ENCODE measurements at regions not wholly inside any gene's neighbourhood (a gene's known extent, or its start where the extent isn't known, plus 50 kb on each side); places are given as distances from the start of the nearest gene placed in this dataset.

DNA sequence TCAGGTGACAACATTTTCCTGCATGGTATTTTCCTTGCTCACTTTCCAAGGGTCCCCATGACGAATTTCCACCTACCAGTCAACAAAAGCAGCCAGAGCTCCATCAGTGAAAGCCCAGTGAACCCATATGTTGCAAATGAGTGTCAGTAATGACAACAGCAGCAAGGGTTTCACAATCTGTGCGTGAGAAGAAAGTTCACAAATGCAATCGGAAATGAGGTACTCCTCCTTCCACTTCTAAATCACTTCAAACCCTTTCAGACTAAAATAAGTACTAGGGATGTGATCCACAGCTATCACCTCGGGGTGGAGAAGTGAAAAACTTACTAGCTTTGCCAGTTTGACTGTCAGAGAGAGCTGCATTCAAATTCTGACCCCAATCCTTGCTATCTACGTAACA is 55.6 kb upstream of the BET1 start:
- DNase-seq (no peak), ATAC-seq (no peak)
- no peaks in the 10 kb centered on the region for H3K36me3 ChIP-seq
- WGBS, 4 donors = 62 to 78% (median 68%) methylated on average over 5 of the region's 5 CpGs
- H3K4me3 ChIP-seq = no peak overlapping the region
- intact Hi-C loops (cut with DNase I) = no loop called here
- H3K9me3 ChIP-seq = no peaks in the 10 kb centered on the region
- no peak for TF ChIP-seq POLR2A (IDR thresholded peaks at IDR 0.05)
- no peak for TF ChIP-seq CTCF (IDR thresholded peaks at IDR 0.05)
- H3K27me3 ChIP-seq = peaks cover 0 to 4% (median 0%) of the 10 kb centered on the region in 9 donors
- H3K27ac ChIP-seq = no peak overlapping the region
- H3K4me1 ChIP-seq = no peaks in the 10 kb centered on the region

DNA sequence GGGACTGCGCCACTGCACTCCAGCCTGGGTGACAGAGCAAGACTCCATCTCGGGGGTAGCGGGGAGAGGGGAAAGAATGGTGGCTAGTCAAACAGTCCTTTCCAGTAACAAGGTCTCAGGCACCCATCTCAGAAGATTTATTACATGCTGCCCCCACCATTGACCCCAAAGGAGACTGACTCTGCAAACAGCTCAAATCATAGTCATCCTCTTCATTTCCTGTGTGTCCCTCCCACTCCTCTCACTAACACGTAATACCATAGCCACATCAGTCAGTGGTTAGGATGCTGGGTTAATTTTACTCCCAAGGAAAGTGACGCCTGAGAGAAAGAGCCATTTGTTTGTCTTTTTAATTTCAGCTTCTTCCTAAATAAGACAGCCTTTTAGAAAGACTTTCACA is 56.6 kb upstream of the BET1 start:
- WGBS, 4 donors = 76 to 85% (median 81%) methylated on average over 5 of the region's 5 CpGs
- peaks cover 0 to 4% (median 0%) of the 10 kb centered on the region in 9 donors for H3K27me3 ChIP-seq
- H3K36me3 ChIP-seq = no peaks in the 10 kb centered on the region
- TF ChIP-seq POLR2A (IDR thresholded peaks at IDR 0.05) (no peak), CTCF (IDR thresholded peaks at IDR 0.05) (no peak)
- intact Hi-C loops (cut with DNase I) = no loop called here
- no peak overlapping the region for H3K27ac ChIP-seq
- H3K4me1 ChIP-seq = no peaks in the 10 kb centered on the region
- H3K4me3 ChIP-seq = no peak overlapping the region
- no peak for DNase-seq
- no peak for ATAC-seq
- H3K9me3 ChIP-seq = no peaks in the 10 kb centered on the region

DNA sequence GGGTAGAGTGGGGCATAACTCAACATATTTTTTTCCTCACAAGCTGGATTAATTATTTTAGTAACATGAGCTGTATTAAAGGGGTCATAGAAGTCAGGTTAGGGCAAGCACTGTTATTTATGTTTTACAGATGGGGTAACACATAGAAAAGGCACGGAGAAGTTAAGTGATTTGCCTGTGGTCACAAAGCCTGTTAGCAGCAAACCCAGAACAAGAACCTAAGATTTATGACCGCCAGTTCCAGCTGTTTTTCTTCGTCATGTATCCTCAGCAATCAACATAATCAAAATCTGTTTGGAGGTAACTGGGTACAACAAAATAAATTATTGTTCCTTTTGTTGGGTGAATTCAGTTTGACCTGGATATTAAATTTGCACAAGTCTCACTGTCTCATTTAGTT is 57.2 kb upstream of the BET1 start:
- no peak for TF ChIP-seq POLR2A (IDR thresholded peaks at IDR 0.05)
- TF ChIP-seq CTCF (IDR thresholded peaks at IDR 0.05) = no peak
- H3K36me3 ChIP-seq = no peaks in the 10 kb centered on the region
- no peaks in the 10 kb centered on the region for H3K9me3 ChIP-seq
- H3K27ac ChIP-seq = no peak overlapping the region
- no peaks in the 10 kb centered on the region for H3K4me1 ChIP-seq
- DNase-seq = no peak
- intact Hi-C loops (cut with DNase I) = no loop called here
- 89 to 92% (median 90%) methylated on average over 3 of the region's 3 CpGs for WGBS, 4 donors
- H3K4me3 ChIP-seq = no peak overlapping the region
- peaks cover 0 to 8% (median 0%) of the 10 kb centered on the region in 9 donors for H3K27me3 ChIP-seq
- ATAC-seq = no peak

- Histone ChIP-seq H3K36me3 (no peaks in the 10 kb centered on the region), H3K27ac (no peak overlapping the region), H3K4me1 (no peaks in the 10 kb centered on the region), H3K27me3 (peaks cover 0 to 12% (median 0%) of the 10 kb centered on the region in 9 donors), H3K4me3 (no peak overlapping the region), H3K9me3 (no peaks in the 10 kb centered on the region)
- WGBS, 4 donors = 57 to 89% (median 79%) methylated on average over 2 to 3 of the region's 3 CpGs
- intact Hi-C loops (cut with DNase I) = no loop called here
- no peak for ATAC-seq
- TF ChIP-seq POLR2A (IDR thresholded peaks at IDR 0.05) (no peak), CTCF (IDR thresholded peaks at IDR 0.05) (no peak)
- DNase-seq = no peak
These were observed 58.2 kb upstream of the BET1 start for GRCh38 chr7:94062372-94062771.
